Lung (tissue), 11 donors: ENCODE measurements at regions not wholly inside any gene's neighbourhood (a gene's known extent, or its start where the extent isn't known, plus 50 kb on each side); places are given as distances from the start of the nearest gene placed in this dataset.

Experiments
- ATAC-seq: fragments of 200-7000 bp; cut with Tn5 transposase; one replicate; pipeline ENCODE4 v1.9.1; 2020; ENCODE audit warnings: moderate number of reproducible peaks; ENCODE audit not compliant: insufficient read depth, low FRiP score
- DNase-seq, 3 donors: peaks; one replicate each; pipeline ENCODE4 v3.0.0-alpha.2; 2013 to 2017
- H3K27ac ChIP-seq, 2 donors: one replicate each; pipeline ENCODE4 v1.5.1; 2013; ENCODE audit warnings: mild to moderate bottlenecking in 2 of 2, moderate library complexity in 2 of 2, control low read depth in 1 of 2, inconsistent platforms in 1 of 2, low read depth in 1 of 2, low read length in 1 of 2
- H3K27me3 ChIP-seq, 3 donors: one replicate each; pipeline ENCODE4 v1.5.1; 2013; ENCODE audit warnings: low read length in 2 of 3; ENCODE audit not compliant: control insufficient read depth in 3 of 3, insufficient read depth in 3 of 3
- H3K36me3 ChIP-seq, 4 donors: one replicate each; pipeline ENCODE4 v1.5.1; 2013; ENCODE audit warnings: low read length in 4 of 4, mild to moderate bottlenecking in 1 of 4, moderate library complexity in 1 of 4; ENCODE audit not compliant: control insufficient read depth in 4 of 4, insufficient read depth in 4 of 4
- H3K4me1 ChIP-seq, 5 donors: one replicate each; pipeline ENCODE4 v1.5.1; 2013; ENCODE audit warnings: low read length in 5 of 5, mild to moderate bottlenecking in 2 of 5, moderate library complexity in 1 of 5; ENCODE audit not compliant: control insufficient read depth in 5 of 5, insufficient read depth in 5 of 5
- H3K4me3 ChIP-seq: one replicate; pipeline ENCODE4 v1.5.1; 2013; ENCODE audit warnings: mild to moderate bottlenecking, control low read depth, moderate library complexity
- H3K9ac ChIP-seq, 2 donors: one replicate each; pipeline ENCODE4 v1.5.1; 2013; ENCODE audit warnings: low read length in 2 of 2, control low read depth in 1 of 2; ENCODE audit not compliant: insufficient read depth in 1 of 2
- H3K9me3 ChIP-seq, 4 donors: one replicate each; pipeline ENCODE4 v1.5.1; 2013; ENCODE audit warnings: low read length in 3 of 4, mild to moderate bottlenecking in 1 of 4, moderate library complexity in 1 of 4; ENCODE audit not compliant: control insufficient read depth in 4 of 4, insufficient read depth in 3 of 4
- WGBS, 2 donors: extraction: QIAGEN DNeasy Blood & Tissue Kit; methylation state at CpG; one replicate each; pipeline ENCODE4 v1.1.7; 2013; 5-methylcytosine and 5-hydroxymethylcytosine counted together
- TF ChIP-seq, protein P1 (sequence below): IDR thresholded peaks from 2 replicates; pipeline ENCODE4 v1.5.1; 2012; ENCODE audit warnings: mild to moderate bottlenecking; ENCODE audit errors: control extremely low read depth, extremely low read depth
- donor health status: control.
- donor health status: control.
- donor health status: Bipolar disorder and iron deficiency.
- donor health status: healthy.
- donor health status: DM: yes; HTN: yes; CAD: no.

DNA sequence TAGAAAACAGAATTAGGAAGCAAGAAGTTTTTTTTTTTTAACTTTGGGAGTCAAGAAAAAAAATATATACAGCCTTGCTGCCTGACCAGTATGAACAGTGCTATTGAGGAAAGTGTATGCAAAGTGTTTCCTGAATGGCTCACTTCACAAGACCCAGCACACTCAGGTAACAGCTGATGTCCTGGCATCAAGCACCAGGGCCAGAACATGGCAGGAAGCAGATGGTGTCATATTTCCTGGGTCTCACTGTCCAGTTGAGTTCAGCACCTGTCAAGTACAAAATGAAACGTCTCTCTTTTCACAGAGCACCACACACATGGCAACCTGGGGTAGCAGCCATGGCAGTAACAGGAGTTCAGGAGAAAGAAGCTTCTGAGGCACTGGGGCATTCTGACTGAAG is 372.3 kb downstream of the TTLL7 start:
- H3K4me3 ChIP-seq: no peak overlapping the region
- no peaks in the 10 kb centered on the region for H3K36me3 ChIP-seq
- no peak overlapping the region for H3K9ac ChIP-seq
- H3K9me3 ChIP-seq: peaks cover 0 to 1% (median 0%) of the 10 kb centered on the region in 4 donors
- H3K27ac ChIP-seq: no peak overlapping the region
- TF ChIP-seq, protein P1, sequence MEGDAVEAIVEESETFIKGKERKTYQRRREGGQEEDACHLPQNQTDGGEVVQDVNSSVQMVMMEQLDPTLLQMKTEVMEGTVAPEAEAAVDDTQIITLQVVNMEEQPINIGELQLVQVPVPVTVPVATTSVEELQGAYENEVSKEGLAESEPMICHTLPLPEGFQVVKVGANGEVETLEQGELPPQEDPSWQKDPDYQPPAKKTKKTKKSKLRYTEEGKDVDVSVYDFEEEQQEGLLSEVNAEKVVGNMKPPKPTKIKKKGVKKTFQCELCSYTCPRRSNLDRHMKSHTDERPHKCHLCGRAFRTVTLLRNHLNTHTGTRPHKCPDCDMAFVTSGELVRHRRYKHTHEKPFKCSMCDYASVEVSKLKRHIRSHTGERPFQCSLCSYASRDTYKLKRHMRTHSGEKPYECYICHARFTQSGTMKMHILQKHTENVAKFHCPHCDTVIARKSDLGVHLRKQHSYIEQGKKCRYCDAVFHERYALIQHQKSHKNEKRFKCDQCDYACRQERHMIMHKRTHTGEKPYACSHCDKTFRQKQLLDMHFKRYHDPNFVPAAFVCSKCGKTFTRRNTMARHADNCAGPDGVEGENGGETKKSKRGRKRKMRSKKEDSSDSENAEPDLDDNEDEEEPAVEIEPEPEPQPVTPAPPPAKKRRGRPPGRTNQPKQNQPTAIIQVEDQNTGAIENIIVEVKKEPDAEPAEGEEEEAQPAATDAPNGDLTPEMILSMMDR: no peak
- whole genome bisulfite sequencing, 2 donors: 29 to 35% methylated on average over 1 of the region's 1 CpG
- no peaks in the 10 kb centered on the region for H3K27me3 ChIP-seq
- H3K4me1 ChIP-seq: no peaks in the 10 kb centered on the region
- no peak for ATAC-seq
- DNase-seq: no peak

DNA sequence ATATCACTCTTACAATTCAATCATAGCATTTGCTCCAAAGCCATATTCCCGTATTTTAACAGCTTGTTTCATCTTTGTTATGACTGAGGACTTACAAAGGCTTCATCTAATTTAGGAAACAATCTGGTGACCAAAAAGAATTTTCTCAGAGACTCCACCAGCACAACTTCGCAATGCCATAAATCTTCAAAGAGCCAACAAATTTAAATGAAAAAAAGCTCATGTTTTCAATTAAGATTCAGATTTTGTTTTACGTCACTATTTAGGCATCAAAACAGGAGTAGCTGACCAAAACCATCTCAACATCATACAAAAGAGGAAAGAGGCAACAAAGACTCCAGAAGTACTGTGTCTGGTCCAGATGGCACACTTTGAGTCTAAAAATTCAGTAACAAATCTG is 373.3 kb downstream of the TTLL7 start:
- TF ChIP-seq, protein P1: no peak
- H3K4me3 ChIP-seq: no peak overlapping the region
- peaks cover 0 to 3% (median under 1%) of the 10 kb centered on the region in 4 donors for H3K9me3 ChIP-seq
- DNase-seq (no peak), ATAC-seq (no peak)
- no peaks in the 10 kb centered on the region for H3K27me3 ChIP-seq
- no peak overlapping the region for H3K9ac ChIP-seq
- no peaks in the 10 kb centered on the region for H3K36me3 ChIP-seq
- WGBS, 2 donors: 93 to 94% methylated on average over 3 of the region's 3 CpGs
- no peaks in the 10 kb centered on the region for H3K4me1 ChIP-seq
- H3K27ac ChIP-seq: no peak overlapping the region

DNA sequence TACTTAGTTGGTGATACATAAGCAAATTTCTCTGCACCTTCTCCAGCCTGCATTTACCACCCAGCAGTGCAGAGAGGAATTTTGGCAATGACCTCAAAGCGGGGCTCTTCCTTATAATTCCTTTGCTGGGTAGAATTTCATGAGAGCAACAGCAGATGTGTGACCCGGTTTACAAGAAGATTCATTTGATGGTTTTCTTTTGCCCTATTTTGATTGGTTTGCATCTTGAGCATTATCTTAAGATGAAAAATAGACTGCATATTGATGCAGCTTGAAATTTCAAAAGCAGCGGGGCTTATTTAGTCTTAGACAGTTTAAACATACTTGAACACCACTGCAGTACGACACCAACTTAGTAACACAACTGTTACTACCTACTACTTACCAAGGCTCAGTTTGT is 378.9 kb downstream of the TTLL7 start:
- H3K4me3 ChIP-seq: no peak overlapping the region
- H3K9ac ChIP-seq: no peak overlapping the region
- TF ChIP-seq, protein P1: no peak
- no peak overlapping the region for H3K27ac ChIP-seq
- no peak for ATAC-seq
- WGBS, 2 donors: 92 to 93% methylated on average over 4 of the region's 4 CpGs
- H3K27me3 ChIP-seq: peaks cover 0 to 2% (median 0%) of the 10 kb centered on the region in 3 donors
- H3K9me3 ChIP-seq: peaks cover 0 to 3% (median 0%) of the 10 kb centered on the region in 4 donors
- no peak for DNase-seq
- no peaks in the 10 kb centered on the region for H3K4me1 ChIP-seq
- no peaks in the 10 kb centered on the region for H3K36me3 ChIP-seq
